H1 (cell line): ENCODE measurements at regions not wholly inside any gene's neighbourhood (a gene's known extent, or its start where the extent isn't known, plus 50 kb on each side); places are given as distances from the start of the nearest gene placed in this dataset.

Source experiments
- CTCF ChIA-PET: fragments of 300-600 bp; sonication (Branson Sonifier 250); formaldehyde crosslinking; loops from one replicate; lab custom pipeline; 2021; ENCODE audit not compliant: partially characterized antibody; lab: Charles Lee
- POLR2A ChIA-PET: fragments of 300-600 bp; sonication (Branson Sonifier 250); formaldehyde crosslinking; loops from one replicate; lab custom pipeline; 2021; ENCODE audit warnings: inconsistent platforms; ENCODE audit not compliant: partially characterized antibody; lab: Charles Lee
- DNase-seq, 2 experiments: peaks; one replicate each; pipeline versions ENCODE4 v3.0.0 to v3.0.0-alpha.2; 2010 to 2022; ENCODE audit warnings: low spot score in 2 of 2, low read depth in 1 of 2, mixed read lengths in 1 of 2
- FAIRE-seq: peaks from 2 replicates; lab custom pipeline; 2011; peaks lifted over from hg19 to GRCh38; lab: Jason Lieb, UNC
- H2AFZ ChIP-seq: 2 replicates; pipeline ENCODE4 v1.8.1; 2012; ENCODE audit warnings: low read length, inconsistent platforms
- H2AK5ac ChIP-seq: 2 replicates; pipeline ENCODE4 v1.6.1; 2013; ENCODE audit warnings: low read depth, low read length
- H2BK120ac ChIP-seq: replicated peaks from 2 replicates; pipeline ENCODE3; 2013; ENCODE audit warnings: low read depth, low read length, inconsistent platforms
- H2BK12ac ChIP-seq: 2 replicates; pipeline ENCODE4 v1.6.1; 2013; ENCODE audit warnings: low read depth, low read length
- H2BK15ac ChIP-seq: 2 replicates; pipeline ENCODE4 v1.6.1; 2013; ENCODE audit warnings: low read length
- H2BK20ac ChIP-seq: 2 replicates; pipeline ENCODE4 v1.6.1; 2013; ENCODE audit warnings: low read length
- H2BK5ac ChIP-seq: 2 replicates; pipeline ENCODE4 v1.6.1; 2013; ENCODE audit warnings: low read depth, low read length
- H3K14ac ChIP-seq: 2 replicates; pipeline ENCODE4 v1.6.1; 2013; ENCODE audit warnings: inconsistent platforms; ENCODE audit not compliant: insufficient read length
- H3K18ac ChIP-seq: 2 replicates; pipeline ENCODE4 v1.6.1; 2013; ENCODE audit warnings: low read length; ENCODE audit errors: extremely low read depth
- H3K23ac ChIP-seq: 2 replicates; pipeline ENCODE4 v1.6.1; 2013; ENCODE audit warnings: inconsistent platforms; ENCODE audit not compliant: insufficient read length
- H3K23me2 ChIP-seq: 2 replicates; pipeline ENCODE4 v1.6.1; 2013; ENCODE audit warnings: low read depth, low read length
- H3K27ac ChIP-seq: 2 replicates; pipeline ENCODE4 v1.6.1; 2011; ENCODE audit warnings: low read depth, low read length, inconsistent platforms
- H3K27me3 ChIP-seq, 4 experiments: replicated peaks in 1 of 4; 1 replicate in 1 of 4; 2 replicates in 3 of 4; pipeline versions ENCODE4 v1.6.1 to v1.8.1; 2011 to 2013; ENCODE audit warnings: low read length in 3 of 4, mild to moderate bottlenecking in 3 of 4, inconsistent platforms in 2 of 4, mixed read lengths in 2 of 4, moderate library complexity in 1 of 4; ENCODE audit not compliant: control insufficient read depth in 3 of 4, insufficient read depth in 3 of 4; ENCODE audit errors: extremely low read depth in 1 of 4
- H3K36me3 ChIP-seq, 4 experiments: 2 replicates each; pipeline versions ENCODE4 v1.6.1 to v1.8.1; 2011 to 2013; ENCODE audit warnings: mild to moderate bottlenecking in 4 of 4, low read length in 3 of 4, moderate library complexity in 2 of 4, control low read depth in 1 of 4, inconsistent platforms in 1 of 4; ENCODE audit not compliant: insufficient read depth in 4 of 4, control insufficient read depth in 2 of 4
- H3K4ac ChIP-seq: replicated peaks from 2 replicates; pipeline ENCODE3; 2013; ENCODE audit warnings: low read length, low read depth, mixed read lengths, inconsistent platforms; ENCODE audit not compliant: insufficient read length
- H3K4me1 ChIP-seq, 4 experiments: replicated peaks in 1 of 4; 1 replicate in 1 of 4; 2 replicates in 3 of 4; pipeline versions ENCODE4 v1.6.1 to v1.8.1; 2011 to 2013; ENCODE audit warnings: low read length in 3 of 4, inconsistent platforms in 2 of 4, mixed read lengths in 1 of 4; ENCODE audit not compliant: insufficient read depth in 4 of 4, control insufficient read depth in 3 of 4
- H3K4me2 ChIP-seq, 2 experiments: 2 replicates each; pipeline versions ENCODE4 v1.6.1 to v1.8.1; 2011 to 2013; ENCODE audit warnings: low read depth in 2 of 2, low read length in 2 of 2, control low read depth in 1 of 2, inconsistent platforms in 1 of 2, mild to moderate bottlenecking in 1 of 2; ENCODE audit not compliant: insufficient read depth in 1 of 2
- H3K4me3 ChIP-seq, 4 experiments: fragments of 200-600, 300-600 bp in 1 of 4; sonication (generic), shearing (Covaris generic), sonication (Bioruptor Twin) in 1 of 4; 2 replicates each; pipeline versions ENCODE4 v1.5.1 to v1.8.1; 2011 to 2016; ENCODE audit warnings: low read length in 4 of 4, low read depth in 3 of 4, control low read depth in 2 of 4, inconsistent platforms in 2 of 4, mild to moderate bottlenecking in 2 of 4, mixed read lengths in 1 of 4, moderate library complexity in 1 of 4; ENCODE audit not compliant: insufficient read depth in 2 of 4; ENCODE audit errors: extremely low read depth in 1 of 4
- H3K56ac ChIP-seq: replicated peaks from 2 replicates; pipeline ENCODE3; 2013; ENCODE audit warnings: low read depth, mild to moderate bottlenecking, mixed read lengths, low read length, inconsistent platforms; ENCODE audit not compliant: insufficient read length
- H3K79me1 ChIP-seq: 2 replicates; pipeline ENCODE4 v1.6.1; 2013; ENCODE audit warnings: low read depth, low read length, control low read depth
- H3K79me2 ChIP-seq, 2 experiments: 2 replicates each; pipeline versions ENCODE4 v1.6.1 to v1.8.1; 2012 to 2013; ENCODE audit warnings: low read length in 2 of 2, mild to moderate bottlenecking in 2 of 2, inconsistent platforms in 1 of 2; ENCODE audit not compliant: insufficient read depth in 2 of 2, control insufficient read depth in 1 of 2
- H3K9ac ChIP-seq, 4 experiments: replicated peaks in 1 of 4; 1 replicate in 1 of 4; 2 replicates in 3 of 4; pipeline versions ENCODE4 v1.6.1 to v1.8.1; 2011 to 2013; ENCODE audit warnings: low read depth in 3 of 4, low read length in 3 of 4, control low read depth in 2 of 4, mild to moderate bottlenecking in 2 of 4, moderate library complexity in 2 of 4, inconsistent platforms in 1 of 4; ENCODE audit errors: extremely low read depth in 1 of 4
- H3K9me3 ChIP-seq, 2 experiments: 2 replicates each; pipeline versions ENCODE4 v1.6.1 to v1.8.1; 2012 to 2013; ENCODE audit warnings: mild to moderate bottlenecking in 2 of 2, moderate library complexity in 2 of 2, control low read depth in 1 of 2, inconsistent platforms in 1 of 2, low read depth in 1 of 2, low read length in 1 of 2, mixed read lengths in 1 of 2; ENCODE audit not compliant: insufficient read depth in 2 of 2
- H4K20me1 ChIP-seq, 2 experiments: replicated peaks in 1 of 2; 2 replicates each; pipeline versions ENCODE3 to v1.8.1; 2011 to 2013; ENCODE audit warnings: inconsistent platforms in 2 of 2, low read length in 2 of 2, mild to moderate bottlenecking in 1 of 2; ENCODE audit not compliant: insufficient read depth in 2 of 2, control insufficient read depth in 1 of 2
- H4K5ac ChIP-seq: 2 replicates; pipeline ENCODE4 v1.6.1; 2013; ENCODE audit warnings: low read length, low read depth, mixed read lengths, inconsistent platforms; ENCODE audit not compliant: insufficient read length
- H4K8ac ChIP-seq: 2 replicates; pipeline ENCODE4 v1.8.0; 2013; ENCODE audit warnings: mild to moderate bottlenecking, moderate library complexity, low read length, inconsistent platforms; ENCODE audit not compliant: insufficient read depth; ENCODE audit errors: extremely low read depth
- H4K91ac ChIP-seq: replicated peaks from 2 replicates; pipeline ENCODE3; 2013; ENCODE audit warnings: low read length, mixed read lengths, inconsistent platforms; ENCODE audit not compliant: insufficient read length
- FOSL1 ChIP-seq: IDR thresholded peaks from 2 replicates; pipeline ENCODE4 v1.6.1; 2011; ENCODE audit warnings: mild to moderate bottlenecking, low read depth, low read length, moderate library complexity; ENCODE audit not compliant: insufficient read depth
- POLR2A ChIP-seq, 2 experiments: IDR thresholded peaks; 1 replicate in 1 of 2; 2 replicates in 1 of 2; pipeline ENCODE4 v1.6.1; 2011; ENCODE audit warnings: low read depth in 2 of 2, low read length in 2 of 2, mild to moderate bottlenecking in 2 of 2; ENCODE audit errors: control extremely low read depth in 1 of 2
- RBBP5 ChIP-seq: IDR thresholded peaks from 2 replicates; pipeline ENCODE4 v1.7.1; 2012; ENCODE audit warnings: low read depth, mild to moderate bottlenecking, inconsistent platforms, low read length, moderate library complexity, borderline replicate concordance
- RFX5 ChIP-seq: IDR thresholded peaks from 2 replicates; pipeline ENCODE4 v1.6.1; 2011; ENCODE audit warnings: low read depth, low read length, improper control_type of control experiment, borderline replicate concordance
- RXRA ChIP-seq: IDR thresholded peaks from 2 replicates; pipeline ENCODE4 v1.6.1; 2011; ENCODE audit warnings: low read depth, mild to moderate bottlenecking, low read length, moderate library complexity; ENCODE audit not compliant: insufficient read depth
- WGBS, 2 experiments: shearing (Covaris generic) in 1 of 2; methylation state at CpG; one replicate each; pipeline versions ENCODE4 v1.1.6 to v1.1.7; 2013 to 2015; ENCODE audit warnings: low lambda C conversion rate in 2 of 2, mixed read lengths in 2 of 2, inconsistent platforms in 1 of 2, low coverage in 1 of 2, missing lambda C conversion rate in 1 of 2; ENCODE audit not compliant: insufficient replicate concordance in 2 of 2, insufficient coverage in 1 of 2, insufficient read length in 1 of 2; ENCODE audit errors: extremely low coverage in 1 of 2, missing lambda C conversion rate in 1 of 2; 5-methylcytosine and 5-hydroxymethylcytosine counted together

GRCh38 chr1:87918398-87918797 lies 589.7 kb downstream of the LMO4 start:
- no peak overlapping the region for H3K23ac ChIP-seq
- no peaks in the 10 kb centered on the region for H3K27me3 ChIP-seq
- H3K4me1 ChIP-seq = no peaks in the 10 kb centered on the region
- FAIRE-seq (no peak), DNase-seq (no peak)
- H4K20me1 ChIP-seq = no peaks in the 10 kb centered on the region
- no peak overlapping the region for H2BK20ac ChIP-seq
- H2BK5ac ChIP-seq = no peak overlapping the region
- no peak overlapping the region for H2AK5ac ChIP-seq
- no peaks in the 10 kb centered on the region for H3K9me3 ChIP-seq
- H3K56ac ChIP-seq = no peak overlapping the region
- TF ChIP-seq RXRA (no peak), RBBP5 (no peak), FOSL1 (no peak), POLR2A (IDR thresholded peaks at IDR 0.05; ENCODE audit: control extremely low read depth in 1 of 2, low read depth in 2 of 2, low read length in 2 of 2) (no peak), RFX5 (no peak)
- H3K4me3 ChIP-seq = no peak overlapping the region
- CTCF ChIA-PET = interaction anchor here (1.6 to 1.7 kb wide), 2 partner anchors 11 to 21 kb away, joined by 3 to 6 read pairs; no protein-coding TSS in a partner anchor
- no peak overlapping the region for H4K5ac ChIP-seq
- no peaks in the 10 kb centered on the region for H3K36me3 ChIP-seq
- no peak overlapping the region for H4K91ac ChIP-seq
- POLR2A ChIA-PET = no interaction called here
- no peak overlapping the region for H3K18ac ChIP-seq
- H3K79me1 ChIP-seq = no peaks in the 10 kb centered on the region
- no peak overlapping the region for H3K14ac ChIP-seq
- H3K4me2 ChIP-seq = no peak overlapping the region
- H3K79me2 ChIP-seq = no peaks in the 10 kb centered on the region
- no peak overlapping the region for H2BK120ac ChIP-seq
- no peak overlapping the region for H3K9ac ChIP-seq
- no peak overlapping the region for H2AFZ ChIP-seq
- no peak overlapping the region for H2BK15ac ChIP-seq
- WGBS, 2 experiments = 92% methylated on average over 1 of the region's 1 CpG; no CpG with 5 or more reads in 1 of the 2 experiments
- no peak overlapping the region for H4K8ac ChIP-seq
- no peak overlapping the region for H2BK12ac ChIP-seq
- no peak overlapping the region for H3K4ac ChIP-seq
- H3K23me2 ChIP-seq = no peaks in the 10 kb centered on the region
- H3K27ac ChIP-seq = no peak overlapping the region
